Epidermal melanocyte (primary cell): ENCODE measurements at regions not wholly inside any gene's neighbourhood (a gene's known extent, or its start where the extent isn't known, plus 50 kb on each side); places are given as distances from the start of the nearest gene placed in this dataset.
"Not testable (repeated sequence)": the region's sequence is repeated elsewhere in the genome, so short reads cannot be mapped to it uniquely, and the experiment has no call there.

Source experiments
- DNase-seq: peaks from one replicate; pipeline ENCODE4 v3.0.0; 2011; ENCODE audit warnings: low spot score; ENCODE audit not compliant: insufficient read length

DNA sequence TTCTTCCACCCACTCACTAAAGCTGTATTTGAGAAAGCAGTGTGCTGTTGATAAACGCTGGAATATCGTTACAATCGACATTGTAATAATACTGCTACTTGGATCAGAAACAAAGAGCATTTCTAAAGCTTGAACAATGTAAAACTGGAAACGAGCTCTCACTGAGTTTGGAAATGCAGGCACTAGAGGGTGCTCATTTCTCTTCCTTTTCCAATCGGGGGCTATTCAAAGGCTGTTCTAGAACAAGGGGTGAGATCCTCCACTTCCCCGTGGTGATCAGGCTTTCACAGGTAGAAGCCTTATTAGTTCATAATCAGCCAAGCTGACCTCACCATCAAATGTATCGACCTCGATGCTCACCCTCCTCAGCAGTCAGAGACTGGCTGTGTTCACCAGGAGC lies 245.3 kb upstream of the PRSS1 start:
- not testable (repeated sequence) for DNase-seq

DNA sequence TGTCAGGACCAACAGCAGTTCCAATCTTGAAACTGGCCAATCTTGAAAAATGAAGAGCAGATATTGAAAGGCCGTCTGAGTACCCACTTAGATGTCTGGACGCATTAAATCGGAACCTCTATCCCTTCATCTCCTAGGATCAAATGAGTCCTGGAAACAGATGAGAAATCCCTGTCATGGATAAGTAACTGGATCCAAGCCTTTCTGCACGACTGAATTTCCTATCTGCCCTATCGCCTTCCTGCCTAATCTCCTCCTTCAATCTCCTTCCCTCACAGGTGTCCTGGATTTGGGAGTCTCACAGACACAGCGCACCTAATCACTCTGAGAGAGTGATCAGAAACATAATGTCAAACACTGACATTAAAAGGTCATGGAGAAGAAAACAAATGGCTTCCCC lies 245.2 kb upstream of the PRSS58 start:
- no peak for DNase-seq

DNA sequence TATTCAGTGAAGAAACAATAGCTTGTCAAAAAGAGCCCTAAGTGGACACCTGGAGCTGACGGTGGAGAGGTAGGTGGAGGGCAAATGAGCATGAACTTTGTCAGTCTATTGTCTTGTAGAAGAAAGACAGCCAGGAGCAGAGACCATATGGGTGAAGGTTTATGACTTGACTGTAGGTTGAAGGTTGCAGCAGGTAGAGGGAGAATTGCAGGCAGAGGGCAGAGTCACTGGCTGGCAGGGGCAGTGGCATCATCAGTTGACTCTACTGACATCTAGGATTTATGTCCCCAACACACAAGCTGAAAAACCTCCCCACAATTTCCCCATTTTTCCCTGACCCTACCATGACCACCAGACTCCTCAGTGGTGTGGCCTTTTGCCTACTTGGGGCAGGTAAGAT lies 243.6 kb upstream of the PRSS58 start:
- no peak for DNase-seq

DNA sequence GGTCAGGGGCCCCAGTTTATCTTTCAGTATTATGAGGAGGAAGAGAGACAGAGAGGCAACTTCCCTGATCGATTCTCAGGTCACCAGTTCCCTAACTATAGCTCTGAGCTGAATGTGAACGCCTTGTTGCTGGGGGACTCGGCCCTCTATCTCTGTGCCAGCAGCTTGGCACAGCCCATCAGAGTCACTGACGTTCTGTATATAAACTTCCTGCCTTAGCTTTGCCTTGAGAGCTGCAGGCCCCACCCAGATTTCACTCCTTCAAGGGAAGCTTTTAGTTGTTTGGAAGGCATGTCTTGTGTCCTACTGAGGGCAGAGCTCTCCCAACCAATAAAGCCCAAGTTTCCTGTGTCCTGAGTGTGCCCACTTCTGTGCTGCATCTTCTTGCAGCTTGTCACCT lies 242.5 kb upstream of the PRSS58 start:
- DNase-seq = no peak

DNA sequence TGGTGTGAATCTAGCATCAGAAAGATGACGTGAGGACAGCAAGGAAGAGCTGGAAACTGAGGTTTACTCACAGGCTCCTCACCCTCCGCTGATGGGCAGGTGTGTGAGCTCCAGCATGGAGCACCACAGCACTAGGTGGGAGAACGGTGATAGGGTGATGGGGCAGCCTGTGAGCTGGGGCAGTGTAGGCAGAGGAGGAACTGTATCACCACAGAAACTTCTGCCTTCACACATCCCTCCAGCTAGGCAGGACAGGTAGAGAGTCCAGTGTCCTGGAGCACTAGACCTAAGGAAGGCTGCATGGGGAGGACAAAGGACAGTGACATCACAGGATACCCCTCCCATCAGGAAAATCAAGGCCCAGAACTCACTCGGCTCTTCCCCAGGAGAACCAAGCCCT lies 241.8 kb upstream of the PRSS58 start:
- DNase-seq = no peak

DNA sequence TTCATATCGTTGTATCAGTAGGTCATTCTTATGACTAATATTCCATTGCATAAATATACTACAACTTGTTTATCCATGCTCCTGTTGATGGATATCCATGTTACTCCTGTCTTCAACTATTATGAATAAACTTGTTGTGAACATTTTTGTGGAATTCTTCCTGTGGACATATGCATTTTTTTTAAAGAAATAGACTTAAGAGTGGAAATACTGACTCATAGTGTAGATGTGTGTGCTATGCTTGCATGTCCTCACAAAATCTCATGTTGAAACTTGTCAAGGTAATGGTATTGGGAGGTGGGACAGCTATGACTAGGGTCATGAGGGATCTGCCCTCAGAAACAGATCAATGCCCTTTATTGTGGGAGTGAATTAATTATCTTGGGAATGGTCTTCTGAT lies 240.5 kb upstream of the PRSS58 start:
- DNase-seq = no peak

DNA sequence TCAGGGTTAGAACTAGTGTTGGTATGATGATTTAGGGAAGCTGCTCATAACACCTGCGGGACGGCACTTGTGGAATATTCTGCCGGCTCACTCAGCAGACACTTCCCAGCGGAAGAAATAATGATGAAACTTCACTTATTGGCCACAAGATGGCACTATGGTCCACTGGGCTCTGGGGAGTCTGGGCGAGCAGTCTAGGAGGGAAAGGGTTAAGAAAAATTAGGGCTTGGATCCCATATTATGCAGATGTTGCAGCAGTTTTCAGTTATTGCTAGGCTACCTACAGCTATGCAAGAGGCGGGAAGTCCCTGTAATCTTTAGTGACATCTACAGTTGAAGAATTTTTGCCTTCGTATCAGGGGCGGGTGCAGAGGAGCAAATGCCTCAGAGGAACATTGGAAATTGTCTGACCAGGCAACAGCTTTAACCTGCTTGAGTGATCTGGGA lies 238.7 kb upstream of the PRSS58 start:
- DNase-seq = no peak

DNA sequence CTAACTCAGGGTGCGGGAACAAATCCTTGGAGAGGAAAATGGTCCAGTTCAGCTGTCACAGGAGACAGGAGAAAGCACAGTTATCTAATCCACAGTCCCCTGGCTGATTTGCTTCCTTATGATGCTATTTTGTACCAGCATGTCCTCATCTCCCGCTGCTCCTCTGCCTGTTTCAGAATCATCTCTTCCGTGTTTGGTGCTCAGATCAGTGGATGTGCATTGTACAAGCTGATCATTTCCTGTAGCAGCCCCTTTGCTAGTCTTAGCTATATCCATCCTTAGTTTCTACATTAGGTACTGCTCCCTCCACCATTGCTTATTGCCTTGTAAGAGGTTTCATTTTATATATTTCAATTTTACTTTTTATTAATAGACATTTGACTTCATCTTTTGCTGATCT lies 238.0 kb upstream of the PRSS58 start:
- DNase-seq = not testable (repeated sequence)

DNA sequence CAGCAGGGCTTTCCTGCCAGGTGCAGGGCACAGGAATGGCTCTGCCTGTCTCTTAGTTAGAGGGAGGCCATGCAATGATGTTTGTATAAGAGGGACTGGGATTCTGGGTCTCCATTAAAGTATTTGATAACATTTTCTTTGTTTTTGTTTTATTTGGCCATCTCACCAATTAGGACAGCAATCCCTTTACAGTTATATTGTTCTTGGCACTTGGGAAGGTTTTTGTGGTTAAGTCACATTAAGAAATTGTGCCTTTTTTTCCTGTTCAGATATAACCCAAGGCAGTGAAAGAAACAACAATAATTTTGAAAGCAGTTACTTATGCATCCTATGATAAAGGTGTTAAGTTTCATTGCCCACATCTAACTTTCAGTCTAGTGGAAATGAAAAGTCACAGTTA lies 237.4 kb upstream of the PRSS58 start:
- not testable (repeated sequence) for DNase-seq

DNA sequence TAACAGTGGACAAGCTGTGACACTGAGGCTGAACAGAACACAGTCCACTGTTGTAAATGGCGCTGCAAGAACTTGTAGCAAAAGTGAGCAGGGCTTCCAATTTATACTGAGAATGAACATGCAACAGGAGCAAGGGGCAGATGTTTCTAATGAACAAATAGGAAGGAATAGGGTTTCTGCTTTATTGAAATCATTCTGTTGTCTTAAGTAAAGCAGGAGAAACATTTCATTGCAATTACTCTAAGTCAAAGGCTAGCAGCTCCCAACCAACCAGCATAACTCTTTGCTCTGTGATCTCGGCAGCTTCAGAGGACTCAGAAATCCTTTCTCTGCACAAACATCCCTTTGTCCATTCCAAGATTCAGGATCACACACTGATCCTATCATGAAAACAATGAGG lies 236.2 kb upstream of the PRSS58 start:
- DNase-seq = no peak

DNA sequence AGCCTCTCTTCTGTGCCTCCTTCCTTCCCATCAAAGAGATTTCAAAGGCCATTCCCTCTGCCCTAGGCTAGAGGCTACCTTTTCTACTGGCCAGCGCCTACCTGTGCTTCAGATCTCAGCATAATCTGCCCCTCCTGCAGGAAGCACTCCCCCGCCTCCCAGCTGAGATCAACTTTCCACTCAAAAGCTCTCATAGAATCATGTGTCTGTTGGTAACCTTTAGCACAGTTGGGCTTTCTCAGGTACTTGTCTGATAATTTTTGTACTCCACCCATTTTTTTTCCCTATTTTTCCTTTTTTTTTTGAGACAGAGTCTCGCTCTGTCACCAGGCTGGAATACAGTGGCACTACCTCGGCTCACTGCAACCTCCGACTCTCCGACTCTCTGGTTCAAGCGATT lies 231.0 kb upstream of the PRSS58 start:
- no peak for DNase-seq

DNA sequence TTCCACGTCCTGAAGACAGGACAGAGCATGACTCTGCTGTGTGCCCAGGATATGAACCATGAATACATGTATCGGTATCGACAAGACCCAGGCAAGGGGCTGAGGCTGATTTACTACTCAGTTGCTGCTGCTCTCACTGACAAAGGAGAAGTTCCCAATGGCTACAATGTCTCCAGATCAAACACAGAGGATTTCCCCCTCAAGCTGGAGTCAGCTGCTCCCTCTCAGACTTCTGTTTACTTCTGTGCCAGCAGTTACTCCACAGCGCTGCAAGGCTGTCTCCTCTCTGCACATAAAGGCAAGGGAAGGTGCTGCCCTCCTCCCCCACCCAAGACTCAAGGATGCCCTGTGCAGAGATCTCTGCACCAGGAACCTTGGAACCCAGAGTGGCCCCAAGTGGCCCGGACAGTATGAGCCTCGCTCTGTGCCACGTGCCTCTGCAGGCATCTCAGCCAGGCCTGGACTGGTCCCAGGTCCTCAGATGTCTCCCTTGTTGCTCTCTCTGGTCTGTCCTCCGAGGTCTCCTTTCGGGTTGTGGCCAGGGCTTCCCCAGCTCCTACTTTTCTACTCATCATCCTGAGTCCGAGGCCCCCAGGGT lies 230.3 kb upstream of the PRSS58 start:
- DNase-seq = no peak

DNA sequence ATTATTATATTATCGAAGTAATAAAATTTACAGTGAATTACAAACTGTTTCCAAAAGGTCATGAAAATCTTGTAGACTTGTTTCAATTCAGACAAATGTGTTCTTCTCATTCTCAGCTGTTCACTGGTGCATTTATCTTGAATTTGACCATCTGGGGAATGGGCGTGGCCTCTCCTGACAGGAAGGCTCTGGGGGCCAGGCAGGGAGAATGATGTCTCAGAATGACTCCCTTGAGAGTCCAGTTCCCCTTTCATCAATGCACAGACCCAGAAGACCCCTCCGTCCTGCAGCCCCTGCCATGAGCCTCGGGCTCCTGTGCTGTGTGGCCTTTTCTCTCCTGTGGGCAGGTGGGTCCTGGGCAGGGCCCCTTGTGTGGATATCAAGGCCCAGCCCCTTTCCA lies 229.7 kb upstream of the PRSS58 start:
- DNase-seq = not testable (repeated sequence)

DNA sequence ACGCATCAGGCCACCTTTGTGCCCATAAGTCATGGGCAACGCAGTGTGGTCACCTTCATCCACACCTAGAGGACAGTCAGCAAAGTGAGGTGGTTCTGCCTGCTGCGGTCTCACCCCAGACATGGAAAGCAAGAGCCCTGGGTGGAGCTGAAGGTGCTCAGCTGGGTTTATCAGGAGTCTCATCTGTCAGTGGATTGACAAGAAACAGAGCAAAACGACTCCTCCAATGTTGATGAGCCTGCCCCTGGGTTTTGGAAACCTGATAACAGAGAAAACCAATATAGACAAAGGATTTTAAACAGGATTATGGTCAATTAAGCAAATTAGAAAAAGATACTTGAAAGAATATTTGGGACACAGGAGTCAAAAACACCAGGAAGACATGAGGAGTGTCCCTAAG lies 229.3 kb upstream of the PRSS58 start:
- no peak for DNase-seq

DNA sequence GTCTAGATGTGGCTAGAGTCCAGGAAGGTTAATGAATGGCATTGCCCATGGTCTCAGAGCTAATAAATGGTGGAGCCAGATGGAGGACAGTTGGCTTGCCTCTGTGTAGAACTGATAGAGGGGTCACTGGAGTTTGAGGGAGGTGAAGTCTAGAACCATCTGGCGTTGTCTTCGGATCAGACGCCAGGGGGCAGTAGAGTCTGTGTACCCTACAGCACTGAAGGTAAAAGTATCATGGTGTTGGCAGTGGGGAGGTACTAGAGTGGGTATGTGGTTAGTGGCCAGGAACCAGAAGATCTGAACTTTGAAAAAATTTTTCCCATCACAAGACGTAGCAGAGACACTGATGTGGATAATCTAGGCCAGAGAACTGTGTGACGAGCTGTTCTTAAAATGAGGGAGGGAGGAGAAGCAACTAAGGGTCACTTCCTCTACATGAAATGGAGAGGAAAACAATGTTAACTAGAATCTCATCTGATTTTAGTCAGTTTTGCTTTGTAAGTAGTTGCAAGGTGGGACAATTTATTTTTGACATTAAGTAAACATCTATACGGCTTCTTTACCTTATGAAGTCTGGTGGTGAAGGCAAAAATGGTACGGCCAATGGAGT lies 227.9 kb upstream of the PRSS58 start:
- no peak for DNase-seq

DNA sequence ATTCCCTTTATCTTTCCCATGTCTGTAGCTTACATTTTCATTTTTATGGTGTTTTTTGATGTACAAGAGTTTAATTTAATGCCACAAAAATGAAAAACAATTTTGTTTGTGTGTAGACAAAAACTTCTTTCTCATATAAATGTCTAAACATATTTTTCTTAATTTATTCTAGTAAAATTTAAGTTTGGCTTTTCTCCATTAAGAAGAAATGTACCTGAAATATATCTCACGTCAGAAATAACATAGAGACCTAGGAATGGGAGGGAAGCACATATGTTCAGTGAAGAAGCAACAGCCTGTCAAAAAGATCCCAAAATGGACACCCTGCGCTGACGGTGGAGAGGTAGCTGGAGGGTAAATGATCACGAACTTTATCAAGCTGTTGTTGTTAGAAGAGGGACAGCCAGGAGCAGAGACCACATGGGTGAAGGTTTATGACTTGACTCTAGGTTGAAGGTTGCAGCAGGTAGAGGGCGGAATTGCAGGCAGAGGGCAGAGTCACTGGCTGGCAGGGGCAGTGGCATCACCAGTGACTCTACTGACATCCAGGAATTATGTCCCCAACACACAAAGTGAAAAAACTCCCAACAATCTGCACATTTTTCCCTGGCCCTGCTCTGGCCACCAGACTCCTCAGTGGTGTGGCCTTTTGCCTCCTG lies 225.9 kb upstream of the PRSS58 start:
- no peak for DNase-seq

DNA sequence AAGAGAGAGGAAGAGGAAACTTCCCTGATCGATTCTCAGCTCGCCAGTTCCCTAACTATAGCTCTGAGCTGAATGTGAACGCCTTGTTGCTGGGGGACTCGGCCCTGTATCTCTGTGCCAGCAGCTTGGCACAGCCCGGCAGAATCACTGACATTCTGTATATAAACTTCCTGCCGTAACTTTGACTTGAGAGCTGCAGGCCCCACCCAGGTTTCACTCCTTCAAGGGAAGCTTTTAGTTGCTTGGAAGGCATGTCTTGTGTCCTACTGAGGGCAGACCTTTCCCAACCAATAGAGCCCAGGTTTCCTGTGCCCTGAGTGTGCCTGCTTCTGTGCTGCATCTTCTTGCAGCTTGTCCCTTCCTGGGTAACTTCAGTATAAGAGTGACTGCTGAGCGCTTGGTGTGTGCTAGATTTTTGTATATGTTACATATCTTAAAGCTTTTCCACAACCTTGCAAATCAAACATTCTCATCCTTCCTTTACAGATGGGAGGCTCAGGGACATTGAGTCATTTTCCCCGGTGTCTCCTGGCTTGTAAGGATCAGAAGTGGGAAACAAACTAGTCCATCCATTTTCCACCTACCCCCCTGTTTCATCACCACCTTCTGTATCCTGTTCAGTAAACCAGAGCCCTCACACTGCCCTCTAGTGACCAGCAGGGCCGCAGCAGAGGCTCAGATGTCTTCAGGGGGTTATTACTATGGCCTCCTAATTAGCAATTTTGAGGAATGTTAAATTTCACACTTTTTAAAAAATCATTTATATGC lies 225.2 kb upstream of the PRSS58 start:
- DNase-seq = no peak

DNA sequence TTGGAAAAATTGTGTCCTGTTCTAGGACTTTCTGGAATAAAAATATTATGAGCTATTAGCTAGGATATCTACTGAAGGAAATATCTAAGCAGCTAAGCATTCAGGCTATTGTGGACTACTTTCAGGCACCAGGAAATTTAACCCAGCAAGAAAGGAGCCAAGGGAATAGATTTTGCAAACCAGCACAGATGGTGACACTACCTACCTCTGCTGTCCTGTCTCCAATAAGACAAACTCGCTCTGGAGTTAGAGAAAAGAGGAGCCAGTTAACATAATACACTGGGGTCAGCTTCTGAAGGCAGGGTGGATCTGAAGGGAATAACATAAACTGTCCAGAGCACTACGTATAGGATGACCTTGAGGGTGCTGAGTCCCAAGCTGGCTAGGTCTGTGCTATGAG lies 223.7 kb upstream of the PRSS58 start:
- no peak for DNase-seq

DNA sequence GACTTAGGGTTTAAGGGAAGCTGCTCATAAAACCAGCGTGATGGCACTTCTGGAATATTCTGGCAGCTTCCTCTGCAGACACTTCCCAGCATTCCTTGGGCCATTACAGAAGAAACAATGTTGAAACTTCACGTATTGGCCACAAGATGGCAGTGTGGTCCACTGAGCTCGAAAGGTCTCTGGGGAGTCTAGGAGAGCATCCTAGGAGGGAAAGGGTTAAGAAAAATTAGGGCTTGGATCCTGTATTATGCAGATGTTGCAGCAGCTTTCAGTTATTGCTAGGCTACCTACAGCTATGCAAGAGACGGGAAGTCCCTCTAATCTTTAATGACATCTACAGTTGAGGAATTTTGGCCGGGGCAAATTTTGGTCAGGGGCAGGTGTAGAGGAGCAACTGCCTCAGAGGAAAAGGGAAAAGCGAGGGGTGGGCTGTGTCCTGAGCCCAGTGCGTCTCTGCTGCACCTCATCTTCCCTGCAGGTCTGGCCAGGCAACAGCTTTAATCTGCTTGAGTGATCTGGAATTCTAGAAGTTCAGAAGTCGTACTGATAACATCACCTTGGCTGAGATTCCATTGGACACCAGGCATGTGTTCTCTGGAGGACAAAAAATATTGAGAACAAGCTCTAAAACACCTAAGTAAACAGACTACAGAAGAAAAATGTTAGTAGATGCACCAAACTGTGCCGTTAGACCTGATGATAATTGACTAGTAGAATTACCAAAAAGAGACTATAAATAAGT lies 220.8 kb upstream of the PRSS58 start:
- no peak for DNase-seq

DNA sequence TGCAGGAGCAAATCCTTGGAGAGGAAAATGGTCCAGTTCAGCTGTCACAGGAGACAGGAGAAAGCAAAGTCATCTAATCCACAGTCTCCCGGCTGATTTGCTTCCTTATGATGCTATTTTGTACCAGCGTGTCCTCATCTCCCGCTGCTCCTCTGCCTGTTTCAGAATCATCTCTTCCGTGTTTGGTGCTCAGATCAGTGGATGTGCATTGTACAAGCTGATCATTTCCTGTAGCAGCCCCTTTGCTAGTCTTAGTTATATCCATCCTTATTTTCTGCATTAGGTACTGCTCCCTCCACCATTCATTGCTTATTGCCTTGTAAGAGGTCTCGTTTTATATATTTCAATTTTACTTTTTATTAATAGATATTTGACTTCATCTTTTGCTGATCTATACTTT lies 219.9 kb upstream of the PRSS58 start:
- not testable (repeated sequence) for DNase-seq

DNA sequence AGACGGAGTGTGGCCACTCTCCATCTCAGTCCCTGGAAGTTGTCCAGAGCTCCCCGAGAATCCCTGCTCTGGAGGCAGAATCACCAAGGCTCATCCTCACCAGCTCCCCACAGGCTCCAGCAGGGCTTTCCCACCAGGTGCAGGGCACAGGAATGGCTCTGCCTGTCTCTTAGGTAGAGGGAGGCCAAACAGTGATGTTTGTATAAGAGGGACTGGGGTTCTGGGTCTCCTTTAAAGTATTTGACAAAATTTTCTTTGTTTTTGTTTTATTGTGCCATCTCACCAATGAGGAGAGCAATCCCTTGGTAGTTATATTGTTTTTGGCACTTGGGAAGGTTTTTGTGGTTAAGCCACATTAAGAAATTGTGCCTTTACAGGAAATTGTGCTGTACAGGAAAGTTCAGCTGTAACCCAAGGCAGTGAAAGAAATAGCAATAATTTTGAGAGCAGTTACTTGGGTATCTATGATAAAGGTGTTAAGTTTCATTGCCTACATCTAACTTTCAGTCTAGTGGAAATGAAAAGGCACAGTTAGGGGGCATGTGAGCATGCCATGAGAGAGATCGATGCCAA lies 219.3 kb upstream of the PRSS58 start:
- DNase-seq = no peak
